H9 (cell line): ENCODE measurements at regions not wholly inside any gene's neighbourhood (a gene's known extent, or its start where the extent isn't known, plus 50 kb on each side); places are given as distances from the start of the nearest gene placed in this dataset.

Experiments
- DNase-seq: peaks from one replicate; pipeline ENCODE4 v3.0.0-alpha.2; 2017
- H2AFZ ChIP-seq: one replicate; pipeline ENCODE4 v1.6.1; 2013; ENCODE audit warnings: mild to moderate bottlenecking, low read length, control low read depth, moderate library complexity
- H2AK5ac ChIP-seq: 2 replicates; pipeline ENCODE4 v1.6.1; 2013; ENCODE audit warnings: low read length, control low read depth, mixed read lengths; ENCODE audit not compliant: insufficient read length
- H2BK120ac ChIP-seq: one replicate; pipeline ENCODE4 v1.6.1; 2013; ENCODE audit warnings: low read depth, mild to moderate bottlenecking, low read length, control low read depth, inconsistent platforms; ENCODE audit not compliant: poor library complexity, severe bottlenecking
- H2BK12ac ChIP-seq: 2 replicates; pipeline ENCODE4 v1.6.1; 2013; ENCODE audit warnings: low read length, control low read depth, mixed read lengths, low read depth; ENCODE audit not compliant: insufficient read length
- H2BK15ac ChIP-seq: 2 replicates; pipeline ENCODE4 v1.6.1; 2013; ENCODE audit warnings: low read depth, low read length, control low read depth
- H2BK20ac ChIP-seq: one replicate; pipeline ENCODE4 v1.6.1; 2013; ENCODE audit warnings: low read depth, mild to moderate bottlenecking, low read length, control low read depth, inconsistent platforms; ENCODE audit not compliant: poor library complexity, severe bottlenecking
- H2BK5ac ChIP-seq: 2 replicates; pipeline ENCODE4 v1.6.1; 2013; ENCODE audit warnings: low read length, control low read depth, mixed read lengths; ENCODE audit not compliant: insufficient read length
- H3K14ac ChIP-seq: 2 replicates; pipeline ENCODE4 v1.6.1; 2013; ENCODE audit warnings: low read length, control low read depth; ENCODE audit not compliant: insufficient read depth
- H3K18ac ChIP-seq: 2 replicates; pipeline ENCODE4 v1.6.1; 2013; ENCODE audit warnings: low read depth, mild to moderate bottlenecking, mixed read lengths, low read length, control low read depth; ENCODE audit not compliant: insufficient read length
- H3K23ac ChIP-seq: 2 replicates; pipeline ENCODE4 v1.6.1; 2013; ENCODE audit warnings: low read length, control low read depth, mixed read lengths, low read depth; ENCODE audit not compliant: insufficient read length
- H3K23me2 ChIP-seq: 2 replicates; pipeline ENCODE4 v1.6.1; 2013; ENCODE audit warnings: low read depth, mild to moderate bottlenecking, mixed read lengths, low read length, control low read depth; ENCODE audit not compliant: insufficient read length, poor library complexity, severe bottlenecking
- H3K27ac ChIP-seq: 2 replicates; pipeline ENCODE4 v1.5.1; 2013; ENCODE audit warnings: low read length, control low read depth, mixed read lengths, low read depth; ENCODE audit not compliant: insufficient read length
- H3K27me3 ChIP-seq: 2 replicates; pipeline ENCODE4 v1.6.1; 2013; ENCODE audit warnings: low read length, control low read depth, inconsistent platforms; ENCODE audit not compliant: insufficient read depth
- H3K4ac ChIP-seq: 2 replicates; pipeline ENCODE4 v1.6.1; 2013; ENCODE audit warnings: low read depth, mild to moderate bottlenecking, control low read depth, inconsistent platforms, low read length, moderate library complexity
- H3K4me1 ChIP-seq: 2 replicates; pipeline ENCODE4 v1.6.1; 2013; ENCODE audit warnings: low read length, control low read depth, inconsistent platforms; ENCODE audit not compliant: insufficient read depth
- H3K4me2 ChIP-seq: 2 replicates; pipeline ENCODE4 v1.6.1; 2013; ENCODE audit warnings: low read length, control low read depth, mixed read lengths; ENCODE audit not compliant: insufficient read length, insufficient read depth
- H3K56ac ChIP-seq: 2 replicates; pipeline ENCODE4 v1.6.1; 2013; ENCODE audit warnings: low read depth, mild to moderate bottlenecking, mixed read lengths, low read length, control low read depth; ENCODE audit not compliant: insufficient read length
- H3K79me1 ChIP-seq: 2 replicates; pipeline ENCODE4 v1.6.1; 2013; ENCODE audit warnings: low read depth, mild to moderate bottlenecking, moderate library complexity, low read length, control low read depth, inconsistent platforms; ENCODE audit not compliant: insufficient read depth, poor library complexity, severe bottlenecking
- H3K79me2 ChIP-seq: 2 replicates; pipeline ENCODE4 v1.6.1; 2013; ENCODE audit warnings: low read length, control low read depth, inconsistent platforms; ENCODE audit not compliant: insufficient read depth
- H3K9ac ChIP-seq: 2 replicates; pipeline ENCODE4 v1.6.1; 2013; ENCODE audit warnings: low read length, control low read depth, mixed read lengths; ENCODE audit not compliant: insufficient read length; ENCODE audit errors: extremely low read depth
- H3K9me3 ChIP-seq: one replicate; pipeline ENCODE4 v1.6.1; 2013; ENCODE audit warnings: low read depth, low read length, inconsistent platforms; ENCODE audit not compliant: control insufficient read depth
- H3T11ph ChIP-seq: one replicate; pipeline ENCODE4 v1.6.1; 2013; ENCODE audit warnings: mild to moderate bottlenecking, low read length, control low read depth, inconsistent platforms
- H4K20me1 ChIP-seq: one replicate; pipeline ENCODE4 v1.6.1; 2013; ENCODE audit not compliant: control insufficient read depth, insufficient read length, insufficient read depth
- H4K5ac ChIP-seq: 2 replicates; pipeline ENCODE4 v1.6.1; 2013; ENCODE audit warnings: low read depth, mild to moderate bottlenecking, mixed read lengths, low read length, control low read depth; ENCODE audit not compliant: insufficient read length
- H4K8ac ChIP-seq: replicated peaks from 2 replicates; pipeline ENCODE4 v1.6.1; 2013; ENCODE audit warnings: low read length, control low read depth, mixed read lengths, low read depth; ENCODE audit not compliant: insufficient read length
- H4K91ac ChIP-seq: 2 replicates; pipeline ENCODE4 v1.6.1; 2013; ENCODE audit warnings: low read depth, mild to moderate bottlenecking, moderate library complexity, mixed read lengths, low read length, control low read depth; ENCODE audit not compliant: insufficient read length
- H3K27ac Mint-ChIP-seq, 3 experiments: 2 replicates in 2 of 3; 3 replicates in 1 of 3; pipeline ENCODE4 v1.8.0; 2020 to 2021; ENCODE audit warnings: mixed read lengths in 3 of 3, mild to moderate bottlenecking in 1 of 3, moderate library complexity in 1 of 3
- H3K27me3 Mint-ChIP-seq: 2 replicates; pipeline ENCODE4 v1.8.0; 2021; ENCODE audit warnings: low read depth, mild to moderate bottlenecking, moderate library complexity, mixed read lengths
- H3K36me3 Mint-ChIP-seq, 3 experiments: 2 replicates in 2 of 3; 3 replicates in 1 of 3; pipeline ENCODE4 v1.8.0; 2020 to 2021; ENCODE audit warnings: low read depth in 3 of 3, mixed read lengths in 3 of 3; ENCODE audit not compliant: insufficient read depth in 1 of 3
- H3K4me1 Mint-ChIP-seq, 2 experiments: 2 replicates each; pipeline ENCODE4 v1.8.0; 2020; ENCODE audit warnings: mixed read lengths in 2 of 2
- H3K4me3 Mint-ChIP-seq, 2 experiments: 2 replicates in 1 of 2; 3 replicates in 1 of 2; pipeline ENCODE4 v1.8.0; 2020 to 2021; ENCODE audit warnings: mild to moderate bottlenecking in 2 of 2, mixed read lengths in 2 of 2, moderate library complexity in 1 of 2
- H3K9me3 Mint-ChIP-seq, 2 experiments: 2 replicates in 1 of 2; 3 replicates in 1 of 2; pipeline ENCODE4 v1.8.0; 2020; ENCODE audit warnings: mild to moderate bottlenecking in 2 of 2, mixed read lengths in 2 of 2, moderate library complexity in 1 of 2
- WGBS: extraction: QIAGEN DNeasy Blood & Tissue Kit; methylation state at CpG from one replicate; pipeline ENCODE4 v1.1.7; 2013; ENCODE audit warnings: missing lambda C conversion rate, low lambda C conversion rate, mixed read lengths; ENCODE audit not compliant: insufficient read length; ENCODE audit errors: extremely low coverage; 5-methylcytosine and 5-hydroxymethylcytosine counted together
- TF ChIP-seq, protein P1 (sequence below): fragments of 200-600 bp; sonication (generic); conservative IDR thresholded peaks from 3 replicates; pipeline ENCODE4 v1.8.0; 2021; ENCODE audit warnings: antibody characterized with exemption, mild to moderate bottlenecking

DNA sequence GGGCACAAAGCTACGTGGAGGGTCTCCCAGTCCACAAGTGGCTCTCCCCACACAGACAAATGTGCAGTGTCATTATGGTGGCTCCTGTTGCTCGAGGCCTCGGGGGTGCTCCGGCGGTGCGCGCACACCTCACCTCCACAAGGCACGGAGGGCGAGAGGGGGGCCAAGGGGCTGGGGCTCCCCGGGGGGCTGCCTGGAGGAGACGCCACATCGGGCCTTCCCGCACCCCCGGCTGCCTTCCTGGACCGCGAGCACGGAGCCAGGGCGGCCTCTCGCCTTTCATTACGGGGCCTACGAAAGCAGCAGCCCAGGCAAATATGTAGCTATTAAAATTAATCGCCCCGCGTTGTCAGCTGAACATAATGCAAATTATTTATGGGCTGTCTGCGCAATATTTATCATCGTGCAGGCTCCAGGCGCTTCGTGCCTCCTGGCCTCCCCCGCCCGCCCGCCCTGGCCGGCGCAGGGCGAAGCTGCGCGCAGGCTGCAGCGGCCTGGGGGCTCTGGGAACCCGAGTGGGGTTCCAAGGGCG is 70.8 kb upstream of the BCOR start:
- peaks cover 23% of the 10 kb centered on the region; the same call in 1 of the 2 replicates for H3K4me1 ChIP-seq
- H3K23ac ChIP-seq, result no peak overlapping the region
- peak overlapping the region; percentile 33 for H2AK5ac ChIP-seq
- peak overlapping the region; percentile 76 for H3K9ac ChIP-seq
- peak overlapping the region; percentile 85 for H3K14ac ChIP-seq
- no peak overlapping the region for H2BK5ac ChIP-seq
- no peak overlapping the region for H3K56ac ChIP-seq
- no peaks in the 10 kb centered on the region for H3K9me3 ChIP-seq
- H3K4me1 Mint-ChIP-seq, result peaks cover 48 to 69% of the 10 kb centered on the region in 2 experiments
- no CpG with 5 or more reads among the region's 39 CpGs for WGBS
- H4K8ac ChIP-seq, result peak overlapping the region; percentile 45
- peaks cover 4 to 13% (median 13%) of the 10 kb centered on the region in 3 experiments for H3K36me3 Mint-ChIP-seq
- peaks cover 71% of the 10 kb centered on the region for H3K27me3 Mint-ChIP-seq
- H2BK120ac ChIP-seq, result peak overlapping the region; percentile 52
- peak overlapping the region; percentile 87 for H3K18ac ChIP-seq
- peak overlapping the region; percentile 90 for H4K5ac ChIP-seq
- peak overlapping the region; percentile 32 for H2BK20ac ChIP-seq
- no peaks in the 10 kb centered on the region for H3K79me1 ChIP-seq
- H3K23me2 ChIP-seq, result peaks cover 25% of the 10 kb centered on the region
- DNase-seq, result peak; percentile 31
- TF ChIP-seq, protein P1, sequence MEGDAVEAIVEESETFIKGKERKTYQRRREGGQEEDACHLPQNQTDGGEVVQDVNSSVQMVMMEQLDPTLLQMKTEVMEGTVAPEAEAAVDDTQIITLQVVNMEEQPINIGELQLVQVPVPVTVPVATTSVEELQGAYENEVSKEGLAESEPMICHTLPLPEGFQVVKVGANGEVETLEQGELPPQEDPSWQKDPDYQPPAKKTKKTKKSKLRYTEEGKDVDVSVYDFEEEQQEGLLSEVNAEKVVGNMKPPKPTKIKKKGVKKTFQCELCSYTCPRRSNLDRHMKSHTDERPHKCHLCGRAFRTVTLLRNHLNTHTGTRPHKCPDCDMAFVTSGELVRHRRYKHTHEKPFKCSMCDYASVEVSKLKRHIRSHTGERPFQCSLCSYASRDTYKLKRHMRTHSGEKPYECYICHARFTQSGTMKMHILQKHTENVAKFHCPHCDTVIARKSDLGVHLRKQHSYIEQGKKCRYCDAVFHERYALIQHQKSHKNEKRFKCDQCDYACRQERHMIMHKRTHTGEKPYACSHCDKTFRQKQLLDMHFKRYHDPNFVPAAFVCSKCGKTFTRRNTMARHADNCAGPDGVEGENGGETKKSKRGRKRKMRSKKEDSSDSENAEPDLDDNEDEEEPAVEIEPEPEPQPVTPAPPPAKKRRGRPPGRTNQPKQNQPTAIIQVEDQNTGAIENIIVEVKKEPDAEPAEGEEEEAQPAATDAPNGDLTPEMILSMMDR, result no peak
- peak overlapping the region; percentile 59 to 76; a peak in 4 of 5 replicates for H3K4me3 Mint-ChIP-seq
- H3K4me2 ChIP-seq, result peak overlapping the region; percentile 85
- peak overlapping the region; percentile 91; the same call in 1 of the 2 replicates for H2BK15ac ChIP-seq
- peak overlapping the region; percentile 82 to 100 (median 96); a peak in 4 of 7 replicates for H3K27ac Mint-ChIP-seq
- peak overlapping the region; percentile 98 for H3K27ac ChIP-seq
- no peaks in the 10 kb centered on the region for H4K20me1 ChIP-seq
- H4K91ac ChIP-seq, result peak overlapping the region; percentile 94
- H3K27me3 ChIP-seq, result peaks cover 26% of the 10 kb centered on the region; the same call in 1 of the 2 replicates
- peak overlapping the region; percentile 50; the same call in 1 of the 2 replicates for H3K4ac ChIP-seq
- peak overlapping the region; percentile 77 for H2BK12ac ChIP-seq
- H3K79me2 ChIP-seq, result 0 out of 2 replicates have a peak, but pooled peaks cover 2% of the 10 kb centered on the region
- H3K9me3 Mint-ChIP-seq, result peaks cover 57 to 68% of the 10 kb centered on the region in 2 experiments
- H2AFZ ChIP-seq, result no peak overlapping the region
- no peak overlapping the region for H3T11ph ChIP-seq
